Osteocyte (in vitro differentiated cells): ENCODE measurements at regions not wholly inside any gene's neighbourhood (a gene's known extent, or its start where the extent isn't known, plus 50 kb on each side); places are given as distances from the start of the nearest gene placed in this dataset.

Experiments used
- DNase-seq: peaks from one replicate; pipeline ENCODE4 v3.0.0; 2021; ENCODE audit warnings: mixed read lengths; ENCODE audit not compliant: unreplicated experiment; ENCODE audit errors: extremely low spot score
- H3K27ac Mint-ChIP-seq: one replicate; pipeline ENCODE4 v1.8.0; 2021; ENCODE audit warnings: mild to moderate bottlenecking, mixed read lengths; ENCODE audit not compliant: unreplicated experiment
- H3K27me3 Mint-ChIP-seq: one replicate; pipeline ENCODE4 v1.8.0; 2021; ENCODE audit warnings: mixed read lengths; ENCODE audit not compliant: unreplicated experiment
- H3K36me3 Mint-ChIP-seq: one replicate; pipeline ENCODE4 v1.8.0; 2021; ENCODE audit warnings: mixed read lengths; ENCODE audit not compliant: unreplicated experiment
- H3K4me1 Mint-ChIP-seq: one replicate; pipeline ENCODE4 v1.8.0; 2021; ENCODE audit warnings: mixed read lengths; ENCODE audit not compliant: unreplicated experiment
- H3K4me3 Mint-ChIP-seq: one replicate; pipeline ENCODE4 v1.8.0; 2021; ENCODE audit warnings: mild to moderate bottlenecking, moderate library complexity, mixed read lengths; ENCODE audit not compliant: unreplicated experiment
- H3K9me3 Mint-ChIP-seq: one replicate; pipeline ENCODE4 v1.8.0; 2021; ENCODE audit warnings: mixed read lengths; ENCODE audit not compliant: unreplicated experiment
- CTCF ChIP-seq: fragments of 200-600 bp; sonication (generic); IDR thresholded peaks from 2 replicates; pipeline ENCODE4 v1.5.0; 2021; ENCODE audit warnings: antibody characterized with exemption, mild to moderate bottlenecking, moderate library complexity

GRCh38 chr14:66197276-66197675 is 288.9 kb upstream of the CCDC196 start:
- Mint-ChIP-seq H3K4me1 (no peaks in the 10 kb centered on the region), H3K27me3 (no peaks in the 10 kb centered on the region), H3K9me3 (peaks cover 11% of the 10 kb centered on the region), H3K4me3 (no peak overlapping the region), H3K27ac (no peak overlapping the region), H3K36me3 (no peaks in the 10 kb centered on the region)
- TF ChIP-seq CTCF: no peak
- DNase-seq: no peak

DNA sequence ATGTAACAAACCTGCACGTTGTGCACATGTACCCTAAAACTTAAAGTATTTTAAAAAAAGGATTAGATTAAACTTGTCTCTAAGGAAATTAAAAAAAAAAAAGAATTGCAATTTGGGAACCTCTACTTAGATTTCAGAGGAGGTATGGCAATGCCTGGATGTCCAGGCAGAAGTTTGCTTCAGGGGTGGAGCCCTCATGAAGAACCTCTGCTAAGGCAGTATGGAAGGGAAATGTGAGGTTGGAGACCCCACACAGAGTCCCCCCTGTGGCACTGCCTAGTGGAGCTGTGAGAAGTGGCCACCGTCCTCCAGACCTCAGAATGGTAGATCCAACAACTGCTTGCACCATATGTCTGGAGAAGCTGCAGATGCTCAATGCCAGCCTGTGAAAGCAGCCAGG is 279.6 kb upstream of the CCDC196 start:
- TF ChIP-seq CTCF: no peak
- Mint-ChIP-seq H3K9me3 (peaks cover 36% of the 10 kb centered on the region), H3K4me1 (no peaks in the 10 kb centered on the region)

GRCh38 chr14:66216763-66217162 is 269.4 kb upstream of the CCDC196 start:
- no peak for TF ChIP-seq CTCF
- no peak overlapping the region for H3K4me3 Mint-ChIP-seq
- H3K27ac Mint-ChIP-seq: no peak overlapping the region
- DNase-seq: no peak
- H3K4me1 Mint-ChIP-seq: no peaks in the 10 kb centered on the region
- peaks cover 52% of the 10 kb centered on the region for H3K9me3 Mint-ChIP-seq
- no peaks in the 10 kb centered on the region for H3K27me3 Mint-ChIP-seq
- no peaks in the 10 kb centered on the region for H3K36me3 Mint-ChIP-seq

More for the DNA sequence above, 279.6 kb upstream of the CCDC196 start:
- no peaks in the 10 kb centered on the region for H3K27me3 Mint-ChIP-seq
- H3K36me3 Mint-ChIP-seq: no peaks in the 10 kb centered on the region
- H3K27ac Mint-ChIP-seq: no peak overlapping the region
- no peak for DNase-seq
- H3K4me3 Mint-ChIP-seq: no peak overlapping the region

DNA sequence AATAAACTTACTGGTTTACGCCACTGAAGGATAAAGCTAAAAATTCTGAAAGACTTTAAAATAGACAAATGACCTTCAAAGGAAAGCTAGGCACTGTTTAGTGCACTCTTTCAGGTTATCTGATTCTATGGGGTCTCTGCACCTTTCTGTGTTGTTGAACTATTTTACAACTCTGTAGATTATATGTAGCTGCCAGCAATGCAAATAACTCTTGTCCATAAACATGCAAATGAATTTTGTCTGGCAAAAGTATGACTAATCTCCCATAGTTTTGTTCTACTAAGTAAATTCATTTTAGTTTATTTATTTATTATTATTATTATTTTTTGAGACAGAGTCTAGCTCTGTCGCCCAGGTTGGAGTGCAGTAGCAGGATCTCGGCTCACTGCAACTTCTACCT is 266.3 kb upstream of the CCDC196 start:
- TF ChIP-seq CTCF: no peak
- no peak overlapping the region for H3K27ac Mint-ChIP-seq
- no peaks in the 10 kb centered on the region for H3K4me1 Mint-ChIP-seq
- DNase-seq: no peak
- no peaks in the 10 kb centered on the region for H3K36me3 Mint-ChIP-seq
- H3K4me3 Mint-ChIP-seq: no peak overlapping the region
- H3K27me3 Mint-ChIP-seq: no peaks in the 10 kb centered on the region
- H3K9me3 Mint-ChIP-seq: peaks cover 38% of the 10 kb centered on the region

DNA sequence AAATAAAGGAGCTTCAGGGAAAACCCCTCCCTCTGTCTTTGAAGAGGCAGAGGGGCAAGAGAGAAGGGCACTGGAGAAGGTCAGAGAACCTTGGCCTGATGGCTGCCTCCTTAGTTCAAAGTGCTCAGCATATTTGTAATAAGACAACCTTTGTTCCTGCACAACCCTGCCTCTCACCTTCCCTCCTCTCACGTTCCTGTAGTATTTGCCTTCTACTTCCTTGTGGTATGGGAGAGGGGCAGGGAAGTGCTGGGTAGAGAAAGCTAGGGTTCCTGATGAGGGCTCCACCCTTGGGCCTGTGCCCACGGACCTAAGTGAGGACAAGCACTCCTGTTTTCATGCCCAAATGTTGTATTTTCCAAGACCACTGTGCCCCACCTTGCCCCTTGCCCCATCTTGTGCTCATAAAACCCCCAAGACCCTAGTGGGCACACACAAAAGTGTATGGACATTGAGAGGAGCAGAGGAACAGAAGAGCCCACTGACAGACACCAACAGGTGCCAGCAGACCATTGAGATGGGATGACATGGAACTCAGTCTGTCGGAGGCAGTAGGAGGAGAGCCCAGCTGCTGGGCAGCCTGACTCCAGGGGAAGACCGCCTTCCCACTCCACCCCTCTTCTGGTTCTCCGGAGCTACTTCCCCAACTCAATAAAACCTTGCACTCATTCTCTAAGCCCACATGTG is 261.5 kb upstream of the CCDC196 start:
- H3K4me3 Mint-ChIP-seq: no peak overlapping the region
- no peak overlapping the region for H3K27ac Mint-ChIP-seq
- no peaks in the 10 kb centered on the region for H3K4me1 Mint-ChIP-seq
- no peaks in the 10 kb centered on the region for H3K36me3 Mint-ChIP-seq
- no peaks in the 10 kb centered on the region for H3K27me3 Mint-ChIP-seq
- no peak for DNase-seq
- TF ChIP-seq CTCF: no peak
- H3K9me3 Mint-ChIP-seq: peaks cover 31% of the 10 kb centered on the region
